ENCODE measurements at regions not wholly inside any gene's neighbourhood (a gene's known extent, or its start where the extent isn't known, plus 50 kb on each side); places are given as distances from the start of the nearest gene placed in this dataset.

GRCh38 chr9:115923903-115924668 is 229.5 kb upstream of the PAPPA start:
- TF ChIP-seq CTCF (IDR thresholded peaks at IDR 0.05) (no peak), EP300 (IDR thresholded peaks at IDR 0.05) (no peak)

All from upper lobe of left lung (tissue), 4 donors.